ENCODE measurements at regions not wholly inside any gene's neighbourhood (a gene's known extent, or its start where the extent isn't known, plus 50 kb on each side); places are given as distances from the start of the nearest gene placed in this dataset.
"Not testable (repeated sequence)": the region's sequence is repeated elsewhere in the genome, so short reads cannot be mapped to it uniquely, and the experiment has no call there.

GRCh38 chr22:22821340-22821739 is 66.3 kb upstream of the IGLL5 start:
- H3K36me3 ChIP-seq (ENCODE audit: insufficient read depth, low read length, poor library complexity, severe bottlenecking) = no peaks in the 10 kb centered on the region
- BruUV-seq (replicated peaks) = no TSS peak
- intact Hi-C loops (cut with micrococcal nuclease; ENCODE audit: unreplicated experiment) = no loop called here
- H3K27ac ChIP-seq (ENCODE audit: low read depth, low read length, poor library complexity, severe bottlenecking) = no peak overlapping the region
- POLR2A ChIA-PET (ENCODE audit: low non-redundant PET) = no interaction called here
- TF ChIP-seq EZH2 (IDR thresholded peaks at IDR 0.05; ENCODE audit: borderline replicate concordance, low read depth, low read length, poor library complexity, severe bottlenecking) (no peak), CTCF (conservative IDR thresholded peaks at IDR 0.05; ENCODE audit: low read depth, low read length) (no peak)
- DNase-seq (ENCODE audit: low spot score) = no peak
- H3K9me3 ChIP-seq (ENCODE audit: low read depth, low read length, poor library complexity, severe bottlenecking) = no peaks in the 10 kb centered on the region
- peaks cover 7% of the 10 kb centered on the region for H3K27me3 ChIP-seq (replicated peaks; ENCODE audit: insufficient read depth, low read depth, low read length, poor library complexity)
- no peak overlapping the region for H3K4me3 ChIP-seq (ENCODE audit: low read depth, low read length, poor library complexity, severe bottlenecking)
- no peaks in the 10 kb centered on the region for H3K4me1 ChIP-seq (ENCODE audit: insufficient read depth, low read length, poor library complexity, severe bottlenecking)
- CTCF ChIA-PET = no interaction called here

- H3K4me1 ChIP-seq (ENCODE audit: insufficient read depth, low read length, poor library complexity, severe bottlenecking) = no peaks in the 10 kb centered on the region
- no peak for TF ChIP-seq CTCF (conservative IDR thresholded peaks at IDR 0.05; ENCODE audit: low read depth, low read length)
- TF ChIP-seq EZH2 (IDR thresholded peaks at IDR 0.05; ENCODE audit: borderline replicate concordance, low read depth, low read length, poor library complexity, severe bottlenecking) = no peak
- CTCF ChIA-PET = no interaction called here
- BruUV-seq (replicated peaks) = no TSS peak
- H3K36me3 ChIP-seq (ENCODE audit: insufficient read depth, low read length, poor library complexity, severe bottlenecking) = no peaks in the 10 kb centered on the region
- peaks cover 10% of the 10 kb centered on the region for H3K27me3 ChIP-seq (replicated peaks; ENCODE audit: insufficient read depth, low read depth, low read length, poor library complexity)
- H3K9me3 ChIP-seq (ENCODE audit: low read depth, low read length, poor library complexity, severe bottlenecking) = no peaks in the 10 kb centered on the region
- intact Hi-C loops (cut with micrococcal nuclease; ENCODE audit: unreplicated experiment) = no loop called here
- POLR2A ChIA-PET (ENCODE audit: low non-redundant PET) = no interaction called here
- no peak overlapping the region for H3K27ac ChIP-seq (ENCODE audit: low read depth, low read length, poor library complexity, severe bottlenecking)
- DNase-seq (ENCODE audit: low spot score) = no peak
- H3K4me3 ChIP-seq (ENCODE audit: low read depth, low read length, poor library complexity, severe bottlenecking) = no peak overlapping the region
These were observed 65.5 kb upstream of the IGLL5 start for GRCh38 chr22:22822106-22822505.

- CTCF ChIA-PET; H3K27ac ChIP-seq (ENCODE audit: low read depth, low read length, poor library complexity, severe bottlenecking); DNase-seq (ENCODE audit: low spot score); POLR2A ChIA-PET (ENCODE audit: low non-redundant PET); intact Hi-C loops (cut with micrococcal nuclease; ENCODE audit: unreplicated experiment); BruUV-seq (replicated peaks); H3K9me3 ChIP-seq (ENCODE audit: low read depth, low read length, poor library complexity, severe bottlenecking); H3K4me3 ChIP-seq (ENCODE audit: low read depth, low read length, poor library complexity, severe bottlenecking); H3K36me3 ChIP-seq (ENCODE audit: insufficient read depth, low read length, poor library complexity, severe bottlenecking); H3K4me1 ChIP-seq (ENCODE audit: insufficient read depth, low read length, poor library complexity, severe bottlenecking): not testable (repeated sequence)
- peaks cover 10% of the 10 kb centered on the region for H3K27me3 ChIP-seq (replicated peaks; ENCODE audit: insufficient read depth, low read depth, low read length, poor library complexity)
These were observed 65.1 kb upstream of the IGLL5 start for GRCh38 chr22:22822553-22822952.

GRCh38 chr22:22823131-22823810 is 64.3 kb upstream of the IGLL5 start:
- no peaks in the 10 kb centered on the region for H3K9me3 ChIP-seq (ENCODE audit: low read depth, low read length, poor library complexity, severe bottlenecking)
- ChIA-PET POLR2A (ENCODE audit: low non-redundant PET) (no interaction called here), CTCF (no interaction called here)
- H3K4me1 ChIP-seq (ENCODE audit: insufficient read depth, low read length, poor library complexity, severe bottlenecking) = no peaks in the 10 kb centered on the region
- no peaks in the 10 kb centered on the region for H3K36me3 ChIP-seq (ENCODE audit: insufficient read depth, low read length, poor library complexity, severe bottlenecking)
- no peak overlapping the region for H3K4me3 ChIP-seq (ENCODE audit: low read depth, low read length, poor library complexity, severe bottlenecking)
- H3K27me3 ChIP-seq (replicated peaks; ENCODE audit: insufficient read depth, low read depth, low read length, poor library complexity) = peaks cover 10% of the 10 kb centered on the region
- TF ChIP-seq CTCF (conservative IDR thresholded peaks at IDR 0.05; ENCODE audit: low read depth, low read length) (no peak), EZH2 (IDR thresholded peaks at IDR 0.05; ENCODE audit: borderline replicate concordance, low read depth, low read length, poor library complexity, severe bottlenecking) (no peak)
- BruUV-seq (replicated peaks) = no TSS peak
- intact Hi-C loops (cut with micrococcal nuclease; ENCODE audit: unreplicated experiment) = no loop called here
- no peak for DNase-seq (ENCODE audit: low spot score)
- H3K27ac ChIP-seq (ENCODE audit: low read depth, low read length, poor library complexity, severe bottlenecking) = no peak overlapping the region

All from A673 (cell line).